HG03066 (cell line): ENCODE measurements at regions not wholly inside any gene's neighbourhood (a gene's known extent, or its start where the extent isn't known, plus 50 kb on each side); places are given as distances from the start of the nearest gene placed in this dataset.
"Not testable (repeated sequence)": the region's sequence is repeated elsewhere in the genome, so short reads cannot be mapped to it uniquely, and the experiment has no call there.

Experiments used
- ATAC-seq: cut with Tn5 transposase; IDR thresholded peaks from one replicate; pipeline ENCODE4 v1.9.1; 2021; ENCODE audit warnings: low read depth; ENCODE audit not compliant: unreplicated experiment

DNA sequence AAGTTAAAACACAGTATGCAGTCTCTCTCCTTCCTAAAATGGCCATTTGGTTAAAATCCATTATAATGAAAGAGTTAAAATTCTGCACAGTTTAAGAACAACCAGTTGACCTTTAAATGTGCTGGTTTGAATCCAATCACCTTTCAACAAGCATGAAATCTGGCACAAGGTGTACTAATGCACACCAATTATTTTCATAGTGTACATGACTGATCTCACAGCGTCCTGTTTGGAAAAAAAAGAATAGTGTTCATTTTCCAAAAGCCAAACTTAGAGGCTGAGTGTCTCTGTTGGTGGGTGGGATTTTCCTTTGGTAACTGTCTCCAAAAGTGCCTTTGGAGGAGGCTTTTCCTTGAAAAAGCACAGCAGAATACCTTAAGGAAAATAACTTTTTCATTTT lies 180.6 kb downstream of the DEPDC1B start:
- ATAC-seq: no peak

DNA sequence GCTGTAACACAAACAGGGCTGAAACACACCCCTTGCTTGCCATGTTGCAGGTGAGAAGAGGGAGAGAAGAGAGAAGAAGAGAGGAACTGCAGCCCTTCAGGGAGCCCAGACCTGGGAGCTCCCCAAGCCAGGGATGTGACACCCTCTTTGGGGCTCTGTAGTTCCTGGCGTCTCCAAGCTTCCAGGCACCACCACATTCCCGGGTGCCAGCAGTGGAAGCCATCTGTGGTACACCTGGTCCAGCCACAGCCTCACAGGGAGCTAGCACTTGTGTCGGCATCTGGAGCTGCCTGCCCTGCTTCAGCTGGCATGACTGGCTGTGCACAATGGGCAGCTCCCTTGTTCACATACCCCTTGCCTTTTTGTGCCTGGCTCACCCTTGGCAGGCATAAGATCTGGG lies 182.1 kb downstream of the DEPDC1B start:
- ATAC-seq: no peak

DNA sequence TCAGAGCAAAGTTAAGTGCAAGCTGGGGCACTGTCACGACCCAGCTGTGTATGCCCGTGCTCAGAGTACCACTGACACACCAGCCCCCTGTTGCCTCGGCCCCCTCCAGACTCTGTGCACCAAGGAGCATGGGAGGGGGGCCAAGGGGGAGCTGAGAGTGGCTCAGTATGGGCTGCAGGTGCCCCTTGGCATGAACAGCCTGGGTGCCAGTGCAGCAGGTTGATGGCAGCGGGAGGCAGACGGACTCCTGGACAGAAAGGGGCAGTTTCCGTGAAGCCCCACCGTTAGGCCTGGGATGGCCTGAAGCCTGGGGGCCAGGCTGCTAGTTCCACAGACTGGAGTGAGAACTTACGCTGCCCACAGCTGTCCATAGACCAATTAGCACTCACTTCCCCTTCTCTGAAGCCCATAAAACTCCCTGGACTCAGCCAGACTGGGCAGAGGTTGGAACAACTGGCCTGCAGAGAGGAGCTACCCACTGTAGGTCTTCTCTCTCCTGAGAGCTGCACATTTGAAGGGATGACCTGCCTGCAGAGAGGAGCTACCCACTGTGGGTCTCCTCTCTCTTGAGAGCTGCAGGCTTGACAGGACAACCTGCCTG lies 182.8 kb downstream of the DEPDC1B start:
- ATAC-seq: no peak

DNA sequence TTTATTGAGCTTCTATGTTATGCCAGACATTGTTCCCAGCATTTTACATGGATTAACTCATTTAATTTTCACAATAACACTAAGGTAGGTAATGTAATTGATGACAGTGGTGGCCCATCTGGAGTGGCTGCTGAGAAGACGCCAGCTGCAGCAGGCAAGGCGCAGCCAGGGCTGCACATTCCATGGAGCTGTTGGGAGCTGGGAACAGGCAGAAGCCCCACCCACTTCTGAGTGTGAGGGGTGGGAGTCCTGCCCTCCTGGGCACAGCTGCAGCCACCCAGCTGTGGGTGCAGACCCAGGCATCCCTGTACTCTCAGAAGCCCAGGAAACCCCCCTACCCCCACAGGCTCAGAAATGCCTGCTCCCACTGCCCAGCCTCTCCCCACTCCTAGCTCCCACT lies 183.3 kb downstream of the DEPDC1B start:
- ATAC-seq: no peak

DNA sequence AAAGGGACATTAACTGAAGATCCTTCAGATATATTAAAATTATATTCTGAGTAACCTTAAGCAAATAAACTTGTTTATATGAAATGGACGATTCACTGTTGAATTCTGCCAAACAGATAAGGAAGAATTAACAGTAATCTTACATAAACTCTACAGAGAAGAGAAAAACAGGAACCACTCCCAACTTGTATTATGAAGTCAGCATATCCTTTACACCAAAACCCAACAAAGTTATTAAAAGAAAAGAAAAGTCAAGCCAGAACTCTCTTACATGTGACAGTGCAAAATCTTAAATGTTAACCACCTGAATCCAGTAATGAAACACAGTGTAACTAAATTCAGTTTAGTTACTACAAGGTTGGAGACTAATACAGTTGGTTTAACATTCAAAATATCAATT lies 185.8 kb downstream of the DEPDC1B start:
- no peak for ATAC-seq

DNA sequence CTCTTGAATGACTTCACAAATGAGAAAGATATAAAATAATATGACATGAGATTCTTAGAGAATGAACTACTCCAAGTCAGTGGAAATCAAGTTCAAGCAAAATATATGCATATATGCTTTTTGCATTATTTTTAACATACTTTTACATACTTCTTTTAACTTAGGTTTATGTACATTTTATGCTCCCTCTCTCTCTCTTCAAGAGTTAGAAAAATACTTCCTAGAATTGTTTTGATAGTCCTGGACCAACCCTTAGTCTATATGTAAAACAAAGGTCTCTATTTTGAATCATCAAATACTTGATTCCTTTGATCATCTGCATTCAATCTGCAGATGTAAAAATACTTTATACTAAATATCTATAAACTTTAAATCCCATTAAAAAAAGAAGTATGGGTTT lies 187.8 kb downstream of the DEPDC1B start:
- no peak for ATAC-seq

DNA sequence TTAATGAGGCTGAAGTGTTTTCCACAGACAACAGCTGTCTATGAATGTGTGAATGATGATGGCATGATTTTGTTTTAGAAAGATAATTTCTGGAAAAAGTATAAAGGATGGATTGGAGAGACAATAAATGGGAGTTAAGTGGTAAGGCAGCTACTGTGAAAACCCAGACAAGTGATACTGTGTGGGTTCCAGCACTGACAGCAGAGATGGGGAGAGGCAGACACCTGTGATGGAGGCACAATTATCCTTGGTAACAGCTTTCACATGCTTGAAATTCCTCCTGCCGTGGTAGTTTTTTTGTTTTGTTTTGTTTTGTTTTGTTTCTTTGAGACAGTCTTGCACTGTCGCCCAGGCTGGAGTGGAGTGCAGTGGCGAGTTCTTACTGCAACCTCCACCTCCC lies 189.3 kb downstream of the DEPDC1B start:
- ATAC-seq: no peak

DNA sequence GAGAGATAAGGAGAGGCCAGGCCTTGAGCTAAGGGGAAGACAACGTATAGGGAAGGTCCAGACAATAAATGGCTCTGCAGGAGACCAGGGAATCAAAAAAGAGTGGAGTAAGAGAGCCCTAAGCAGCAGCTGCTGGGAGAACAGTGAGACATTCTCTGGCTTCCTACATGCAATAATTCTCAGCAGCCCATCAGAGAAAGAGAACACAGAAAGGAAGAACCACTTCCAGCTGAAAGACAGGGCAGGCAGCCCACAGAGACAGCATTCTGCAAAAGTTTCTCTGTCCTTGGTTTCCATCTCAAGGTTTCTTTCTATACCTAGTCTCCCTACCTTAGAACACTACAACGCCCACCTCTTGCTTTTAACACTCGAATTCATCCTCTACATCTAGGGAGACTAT lies 189.9 kb downstream of the DEPDC1B start:
- no peak for ATAC-seq

DNA sequence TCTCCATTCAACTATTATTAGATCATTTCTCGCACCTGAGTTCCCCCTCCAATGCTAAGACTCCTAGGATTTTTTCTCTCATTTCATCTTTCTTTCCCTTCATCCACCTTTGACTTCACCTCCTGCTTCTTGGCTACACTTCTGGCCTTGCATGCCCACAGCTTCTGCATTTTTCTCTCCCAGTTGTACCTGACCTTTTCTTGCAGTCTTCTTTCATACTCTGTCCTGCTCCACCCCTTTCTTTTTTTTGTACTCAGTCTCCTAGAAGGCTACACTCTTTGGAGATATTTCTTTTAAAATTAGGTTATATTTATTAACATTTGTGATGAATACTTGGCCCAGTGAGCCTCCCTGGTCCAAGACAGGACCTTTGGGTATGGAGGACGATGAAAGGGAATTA lies 190.4 kb downstream of the DEPDC1B start:
- ATAC-seq: no peak

DNA sequence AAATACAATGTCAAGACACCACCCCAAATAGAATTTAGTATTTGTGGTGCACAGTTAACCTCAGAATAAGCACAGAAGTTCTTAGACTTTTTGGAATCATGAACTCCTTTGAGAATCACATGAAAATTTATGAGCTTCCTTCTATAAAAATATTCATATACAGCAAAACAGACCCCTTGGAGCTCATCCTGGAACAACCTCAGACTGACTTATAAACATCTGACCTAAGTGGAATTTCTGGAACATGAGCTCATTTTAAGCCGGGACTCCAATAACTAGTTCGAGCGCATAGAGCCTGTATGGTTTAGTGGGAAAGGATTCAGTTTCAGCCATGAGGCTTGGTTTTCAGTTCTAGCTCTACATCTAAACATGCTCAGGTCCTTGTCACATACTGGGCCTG lies 192.3 kb downstream of the DEPDC1B start:
- ATAC-seq: no peak

DNA sequence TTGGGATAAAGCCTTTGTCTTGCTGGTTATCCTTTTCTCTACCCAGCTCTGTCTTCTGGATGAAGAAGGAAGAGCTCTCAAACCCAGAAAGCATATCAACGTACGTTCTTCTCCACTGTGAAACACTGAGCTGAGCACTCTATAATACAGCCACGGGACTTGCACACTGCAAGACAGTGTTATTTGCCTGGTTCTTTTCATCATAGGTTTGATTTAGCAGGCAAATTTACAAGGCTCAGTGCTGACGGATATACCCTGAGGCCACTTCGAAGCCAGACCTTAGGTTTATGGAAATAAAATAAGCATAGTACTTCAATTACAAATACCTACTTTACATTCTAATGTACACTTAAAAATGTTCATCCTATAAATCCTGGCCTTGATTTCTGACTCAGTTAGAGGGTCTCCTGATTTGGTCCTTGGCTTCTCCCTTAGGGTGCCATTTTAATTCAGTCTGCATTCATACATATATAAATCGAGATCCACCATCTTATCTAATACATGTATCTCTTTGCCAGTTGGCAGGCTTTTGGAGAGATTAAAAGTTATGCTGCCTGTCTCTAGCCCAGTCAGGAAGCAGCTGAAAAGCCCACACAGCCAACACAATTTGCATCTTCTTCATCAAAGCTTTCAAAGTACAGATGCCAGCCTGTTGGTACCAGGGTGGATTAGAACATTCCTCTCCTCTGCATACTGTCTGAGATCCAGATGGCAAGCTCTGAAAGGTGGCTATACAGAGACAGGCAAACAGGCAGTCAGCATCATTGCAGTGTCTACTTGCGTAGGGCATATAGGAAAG lies 194.4 kb downstream of the DEPDC1B start:
- no peak for ATAC-seq

DNA sequence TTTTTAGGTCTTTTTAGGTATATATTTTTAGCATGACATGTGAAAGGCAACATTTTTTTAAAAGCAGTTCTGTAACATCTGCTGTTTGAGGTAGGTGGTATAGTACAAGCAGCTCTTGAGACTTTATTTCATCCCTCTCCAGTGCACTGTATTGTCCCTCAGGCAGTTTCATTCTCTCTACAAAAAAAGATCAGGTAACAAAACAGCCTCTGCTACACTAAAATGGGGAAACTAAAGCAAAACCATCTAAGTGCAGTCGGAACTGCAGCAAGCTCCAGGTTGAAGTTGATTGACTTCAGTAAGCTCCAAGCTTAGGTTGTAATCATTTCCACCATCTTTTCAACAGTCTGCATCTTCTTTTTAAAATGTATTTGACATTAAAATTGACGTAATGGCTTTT lies 195.6 kb downstream of the DEPDC1B start:
- ATAC-seq: peak; percentile 88

DNA sequence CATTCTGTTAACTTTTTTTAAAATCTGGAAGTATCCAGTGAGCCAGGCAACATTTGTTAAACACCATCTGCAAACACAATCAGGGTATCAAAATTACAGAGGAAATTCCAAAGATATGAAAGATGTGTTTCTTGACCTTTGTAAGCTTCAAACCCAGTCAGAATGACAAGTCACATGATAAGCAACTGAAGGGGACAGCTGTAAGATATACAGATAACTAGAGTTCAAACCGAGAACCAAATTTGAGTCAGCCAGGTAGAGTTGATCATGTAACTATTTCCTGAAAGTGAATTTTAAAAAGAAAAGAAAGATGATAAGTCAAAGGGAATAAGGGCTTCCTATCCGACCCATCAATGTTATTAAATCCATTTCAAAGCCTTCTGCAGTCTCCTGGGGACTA lies 196.2 kb downstream of the DEPDC1B start:
- ATAC-seq: peak; percentile 75

DNA sequence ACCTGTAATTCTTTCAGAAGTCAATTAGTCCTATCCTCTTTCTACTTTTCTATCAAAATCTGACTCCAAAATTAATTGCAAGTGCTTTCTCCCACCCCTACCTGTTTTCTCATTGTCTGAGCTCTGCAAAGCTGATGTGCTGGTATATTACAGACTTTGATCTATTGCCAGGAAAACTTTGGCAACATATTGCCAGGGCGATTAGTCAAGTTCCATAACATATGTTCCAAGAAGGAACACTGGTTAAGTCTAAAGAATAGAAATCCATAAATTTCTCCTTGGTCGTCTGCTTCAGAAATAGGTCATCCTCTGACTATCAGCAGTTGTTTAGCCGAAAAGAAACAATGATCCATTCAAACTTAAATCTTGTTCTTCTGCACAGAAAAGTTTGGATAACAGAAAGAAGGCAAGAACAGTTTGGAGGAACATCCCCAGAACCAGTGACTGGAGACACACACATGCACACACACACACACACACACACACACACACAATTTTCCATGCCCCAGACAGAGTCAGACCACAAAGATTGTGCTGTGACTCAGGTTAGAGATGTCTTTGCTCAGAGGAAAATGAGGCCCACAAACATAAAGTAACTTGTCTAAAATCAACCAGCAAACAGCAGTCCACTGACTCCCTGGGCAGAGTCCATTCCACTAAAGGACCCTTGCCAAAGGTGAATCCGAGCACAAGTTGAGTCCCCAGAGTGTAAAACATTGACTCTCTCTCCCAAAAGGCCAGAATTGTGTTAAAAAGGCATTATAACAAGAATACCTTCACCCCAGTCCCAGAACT lies 202.1 kb downstream of the DEPDC1B start:
- ATAC-seq: no peak

DNA sequence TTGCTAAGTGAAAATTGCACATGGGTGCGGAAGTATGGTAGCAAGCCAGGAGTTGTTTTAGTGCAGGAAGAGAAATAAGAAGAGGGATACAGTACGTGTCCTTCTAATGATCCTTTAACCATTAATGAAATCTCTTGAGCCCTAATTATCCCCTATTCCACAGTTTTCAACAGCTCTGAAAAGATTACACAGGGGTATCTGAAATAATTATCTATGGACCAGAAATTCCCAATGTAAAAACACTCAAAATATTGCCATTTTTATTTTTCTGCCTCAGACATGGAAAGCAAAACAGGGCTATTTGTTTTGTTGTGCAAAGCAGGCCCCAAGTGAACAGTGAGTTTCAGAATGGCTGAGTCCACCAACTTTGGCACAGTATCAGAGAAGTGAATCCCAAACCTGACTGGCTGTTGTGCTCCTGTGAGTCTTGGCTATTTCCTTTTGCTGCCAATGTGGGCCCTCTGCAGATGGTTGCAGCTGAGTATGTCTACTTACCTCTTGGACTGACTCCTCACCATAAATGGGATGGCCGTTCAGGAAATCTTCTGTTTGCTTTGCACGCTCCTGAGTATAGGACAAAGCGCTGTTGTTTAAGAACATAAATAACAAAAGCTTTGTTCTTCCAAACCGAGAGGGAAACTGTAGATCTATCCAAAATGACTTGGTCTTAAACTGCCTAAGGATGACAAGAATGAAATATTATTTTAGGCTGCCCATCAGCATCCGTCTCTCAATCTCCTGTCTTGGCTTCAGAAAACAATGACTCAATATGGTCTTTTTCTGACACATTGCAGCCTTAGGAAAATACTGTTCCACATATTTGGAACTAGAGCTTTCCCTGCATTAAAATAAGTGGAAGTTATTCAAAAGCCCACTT lies 204.1 kb downstream of the DEPDC1B start:
- no peak for ATAC-seq

DNA sequence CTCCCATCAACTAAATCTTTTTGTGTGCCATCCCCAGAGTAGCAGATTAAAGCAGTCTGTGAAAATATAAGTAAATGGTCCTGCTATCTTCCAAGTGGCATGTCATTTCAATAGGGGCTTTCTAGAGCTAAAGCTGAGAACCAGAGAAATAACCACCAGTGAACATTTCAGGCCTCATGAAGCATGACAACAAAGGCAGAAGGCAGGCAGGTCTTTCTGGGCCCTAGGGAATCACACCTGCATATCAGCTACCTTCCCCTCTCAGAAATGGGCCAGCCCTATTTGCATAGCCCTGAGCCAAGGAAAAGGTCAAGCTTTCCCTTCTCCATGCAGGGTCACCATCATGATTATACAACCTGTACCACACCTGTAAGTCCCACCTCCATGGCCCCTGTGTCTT lies 205.3 kb downstream of the DEPDC1B start:
- no peak for ATAC-seq

DNA sequence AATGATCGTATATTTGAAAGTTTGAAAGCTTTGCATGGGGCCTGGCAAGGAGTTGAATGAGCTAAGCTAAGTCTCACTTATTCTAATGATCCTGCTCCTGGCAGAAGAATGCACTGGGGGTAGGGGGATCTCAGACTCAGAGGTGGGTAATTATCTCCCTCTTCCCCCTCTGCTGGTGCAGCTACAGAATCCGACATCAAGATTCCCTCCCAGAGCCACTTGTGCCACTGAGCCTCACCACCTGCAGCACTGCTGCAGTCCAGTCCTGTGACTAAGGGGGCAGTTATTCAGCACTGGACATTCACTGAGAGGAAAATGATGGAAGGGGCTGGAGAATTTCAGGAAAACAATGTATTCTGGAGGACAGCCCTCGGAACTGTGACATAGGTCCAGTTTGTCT lies 205.8 kb downstream of the DEPDC1B start:
- no peak for ATAC-seq

DNA sequence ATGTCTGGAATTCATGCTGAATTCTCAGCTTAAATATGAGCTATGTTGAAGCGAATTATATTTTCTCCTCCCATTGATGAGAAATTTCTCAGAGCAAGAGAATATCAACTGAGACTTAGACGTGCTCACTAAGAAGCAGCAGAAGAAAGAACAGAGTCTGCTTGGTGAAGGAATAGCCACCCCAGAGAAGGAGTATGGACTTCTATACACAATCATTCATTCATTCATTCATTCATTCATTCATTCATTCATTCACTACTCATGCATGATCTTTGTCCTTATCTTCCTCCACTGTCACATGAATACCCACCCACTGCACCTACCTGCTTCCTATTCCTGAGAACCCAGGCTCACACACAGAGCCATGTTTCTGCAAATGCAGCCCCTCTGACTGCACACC lies 206.6 kb downstream of the DEPDC1B start:
- ATAC-seq: no peak

DNA sequence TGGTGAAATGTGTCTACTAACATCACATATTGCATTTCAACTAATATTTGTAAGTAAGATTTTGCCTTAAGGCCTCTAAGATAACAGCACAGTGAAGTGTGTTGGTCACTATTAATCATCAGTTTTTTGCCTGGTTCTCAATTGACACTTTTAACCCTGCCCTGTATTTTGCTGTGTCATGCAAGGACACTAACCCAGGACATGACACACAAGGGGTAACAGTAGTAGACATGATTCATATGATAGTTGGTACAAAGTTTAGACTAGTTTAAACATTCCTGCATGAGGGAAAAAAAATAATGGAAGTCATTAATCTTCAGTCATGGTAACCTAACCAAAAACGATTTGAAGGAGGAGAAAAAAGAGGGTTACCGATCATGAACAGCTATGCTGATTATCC lies 207.0 kb downstream of the DEPDC1B start:
- no peak for ATAC-seq

DNA sequence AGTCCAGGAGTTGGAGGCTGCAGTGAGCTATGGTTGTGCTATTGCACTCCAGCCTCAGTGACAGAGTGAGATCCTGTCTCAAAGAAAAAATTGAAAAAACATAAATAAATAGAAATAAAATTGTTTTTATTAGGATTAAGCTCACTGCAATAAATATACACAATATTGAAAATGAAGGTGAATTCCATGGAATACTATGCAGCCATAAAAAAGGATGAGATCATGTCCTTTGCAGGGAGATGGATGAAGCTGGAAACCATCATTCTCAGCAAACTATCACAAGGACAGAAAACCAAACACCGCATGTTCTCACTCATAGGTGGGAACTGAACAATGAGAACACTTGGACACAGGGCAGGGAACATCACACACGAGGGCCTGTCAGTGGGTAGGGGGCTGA lies 207.6 kb downstream of the DEPDC1B start:
- ATAC-seq: not testable (repeated sequence)
